ENCODE measurements at regions not wholly inside any gene's neighbourhood (a gene's known extent, or its start where the extent isn't known, plus 50 kb on each side); places are given as distances from the start of the nearest gene placed in this dataset.

GRCh38 chr3:34263101-34263621 is 464.7 kb downstream of the PDCD6IP start:
- TF ChIP-seq POLR2AphosphoS5 (IDR thresholded peaks at IDR 0.05; ENCODE audit: low read depth, low read length) = no peak
- no peak for TF ChIP-seq POLR2A (IDR thresholded peaks at IDR 0.05; ENCODE audit: low read depth, low read length)
- TF ChIP-seq TAF1 (IDR thresholded peaks at IDR 0.05; ENCODE audit: borderline replicate concordance, low read depth, low read length) = no peak
- no peak for DNase-seq (ENCODE audit: insufficient read length)
- no peak for FAIRE-seq

GRCh38 chr3:34264337-34265041 is 466.1 kb downstream of the PDCD6IP start:
- FAIRE-seq (no peak), DNase-seq (ENCODE audit: insufficient read length) (no peak)
- TF ChIP-seq TAF1 (IDR thresholded peaks at IDR 0.05; ENCODE audit: borderline replicate concordance, low read depth, low read length) = no peak
- TF ChIP-seq POLR2AphosphoS5 (IDR thresholded peaks at IDR 0.05; ENCODE audit: low read depth, low read length) = no peak
- TF ChIP-seq POLR2A (IDR thresholded peaks at IDR 0.05; ENCODE audit: low read depth, low read length) = no peak

- TF ChIP-seq POLR2A (IDR thresholded peaks at IDR 0.05; ENCODE audit: low read depth, low read length) = no peak
- no peak for TF ChIP-seq TAF1 (IDR thresholded peaks at IDR 0.05; ENCODE audit: borderline replicate concordance, low read depth, low read length)
- TF ChIP-seq POLR2AphosphoS5 (IDR thresholded peaks at IDR 0.05; ENCODE audit: low read depth, low read length) = no peak
- no peak for FAIRE-seq
- DNase-seq (ENCODE audit: insufficient read length) = no peak
Observed at GRCh38 chr3:34267088-34267487, 468.7 kb downstream of the PDCD6IP start.

- TF ChIP-seq TAF1 (IDR thresholded peaks at IDR 0.05; ENCODE audit: borderline replicate concordance, low read depth, low read length) (no peak), POLR2A (IDR thresholded peaks at IDR 0.05; ENCODE audit: low read depth, low read length) (no peak), POLR2AphosphoS5 (IDR thresholded peaks at IDR 0.05; ENCODE audit: low read depth, low read length) (no peak)
- FAIRE-seq (no peak), DNase-seq (ENCODE audit: insufficient read length) (no peak)
Observed at GRCh38 chr3:34268032-34268709, 469.7 kb downstream of the PDCD6IP start.

- TF ChIP-seq POLR2AphosphoS5 (IDR thresholded peaks at IDR 0.05; ENCODE audit: low read depth, low read length) (no peak), TAF1 (IDR thresholded peaks at IDR 0.05; ENCODE audit: borderline replicate concordance, low read depth, low read length) (no peak), POLR2A (IDR thresholded peaks at IDR 0.05; ENCODE audit: low read depth, low read length) (no peak)
- DNase-seq (ENCODE audit: insufficient read length) = no peak
- no peak for FAIRE-seq
Observed at GRCh38 chr3:34275811-34276210, 477.4 kb downstream of the PDCD6IP start.

GRCh38 chr3:34276342-34276741 is 477.9 kb downstream of the PDCD6IP start:
- TF ChIP-seq POLR2AphosphoS5 (IDR thresholded peaks at IDR 0.05; ENCODE audit: low read depth, low read length) (no peak), TAF1 (IDR thresholded peaks at IDR 0.05; ENCODE audit: borderline replicate concordance, low read depth, low read length) (no peak), POLR2A (IDR thresholded peaks at IDR 0.05; ENCODE audit: low read depth, low read length) (no peak)
- no peak for FAIRE-seq
- DNase-seq (ENCODE audit: insufficient read length) = no peak

- no peak for FAIRE-seq
- TF ChIP-seq TAF1 (IDR thresholded peaks at IDR 0.05; ENCODE audit: borderline replicate concordance, low read depth, low read length) (no peak), POLR2AphosphoS5 (IDR thresholded peaks at IDR 0.05; ENCODE audit: low read depth, low read length) (no peak), POLR2A (IDR thresholded peaks at IDR 0.05; ENCODE audit: low read depth, low read length) (no peak)
Observed at GRCh38 chr3:34277110-34277509, 478.7 kb downstream of the PDCD6IP start.

GRCh38 chr3:34279901-34280300 is 481.5 kb downstream of the PDCD6IP start:
- FAIRE-seq = no peak
- no peak for DNase-seq (ENCODE audit: insufficient read length)
- TF ChIP-seq POLR2AphosphoS5 (IDR thresholded peaks at IDR 0.05; ENCODE audit: low read depth, low read length) = no peak
- TF ChIP-seq TAF1 (IDR thresholded peaks at IDR 0.05; ENCODE audit: borderline replicate concordance, low read depth, low read length) = no peak
- TF ChIP-seq POLR2A (IDR thresholded peaks at IDR 0.05; ENCODE audit: low read depth, low read length) = no peak

More at GRCh38 chr3:34277110-34277509, 478.7 kb downstream of the PDCD6IP start:
- no peak for DNase-seq (ENCODE audit: insufficient read length)

GRCh38 chr3:34283751-34284150 is 485.3 kb downstream of the PDCD6IP start:
- DNase-seq (ENCODE audit: insufficient read length) (no peak), FAIRE-seq (no peak)
- TF ChIP-seq POLR2A (IDR thresholded peaks at IDR 0.05; ENCODE audit: low read depth, low read length) (no peak), TAF1 (IDR thresholded peaks at IDR 0.05; ENCODE audit: borderline replicate concordance, low read depth, low read length) (no peak), POLR2AphosphoS5 (IDR thresholded peaks at IDR 0.05; ENCODE audit: low read depth, low read length) (no peak)

GRCh38 chr3:34284959-34285826 is 486.8 kb downstream of the PDCD6IP start:
- no peak for TF ChIP-seq POLR2A (IDR thresholded peaks at IDR 0.05; ENCODE audit: low read depth, low read length)
- TF ChIP-seq TAF1 (IDR thresholded peaks at IDR 0.05; ENCODE audit: borderline replicate concordance, low read depth, low read length) = no peak
- no peak for TF ChIP-seq POLR2AphosphoS5 (IDR thresholded peaks at IDR 0.05; ENCODE audit: low read depth, low read length)
- FAIRE-seq (no peak), DNase-seq (ENCODE audit: insufficient read length) (no peak)

- no peak for TF ChIP-seq POLR2AphosphoS5 (IDR thresholded peaks at IDR 0.05; ENCODE audit: low read depth, low read length)
- no peak for TF ChIP-seq POLR2A (IDR thresholded peaks at IDR 0.05; ENCODE audit: low read depth, low read length)
- TF ChIP-seq TAF1 (IDR thresholded peaks at IDR 0.05; ENCODE audit: borderline replicate concordance, low read depth, low read length) = no peak
- FAIRE-seq (no peak), DNase-seq (ENCODE audit: insufficient read length) (no peak)
Observed at GRCh38 chr3:34285827-34286188, 487.4 kb downstream of the PDCD6IP start.

Data from GM12892 (cell line).